ENCODE measurements at regions not wholly inside any gene's neighbourhood (a gene's known extent, or its start where the extent isn't known, plus 50 kb on each side); places are given as distances from the start of the nearest gene placed in this dataset.

- no peak for DNase-seq (ENCODE audit: low read depth in 2 of 2)
- peak overlapping the region; percentile 44 to 66 for H3K4me3 ChIP-seq (replicated peaks in 1 of 2; ENCODE audit: low read depth in 2 of 2, low read length in 2 of 2)
- no peak for TF ChIP-seq CTCF (IDR thresholded peaks at IDR 0.05; ENCODE audit: low read depth, low read length)
Measured at GRCh38 chr2:64768491-64769005, 114.8 kb upstream of the SERTAD2 start.

DNA sequence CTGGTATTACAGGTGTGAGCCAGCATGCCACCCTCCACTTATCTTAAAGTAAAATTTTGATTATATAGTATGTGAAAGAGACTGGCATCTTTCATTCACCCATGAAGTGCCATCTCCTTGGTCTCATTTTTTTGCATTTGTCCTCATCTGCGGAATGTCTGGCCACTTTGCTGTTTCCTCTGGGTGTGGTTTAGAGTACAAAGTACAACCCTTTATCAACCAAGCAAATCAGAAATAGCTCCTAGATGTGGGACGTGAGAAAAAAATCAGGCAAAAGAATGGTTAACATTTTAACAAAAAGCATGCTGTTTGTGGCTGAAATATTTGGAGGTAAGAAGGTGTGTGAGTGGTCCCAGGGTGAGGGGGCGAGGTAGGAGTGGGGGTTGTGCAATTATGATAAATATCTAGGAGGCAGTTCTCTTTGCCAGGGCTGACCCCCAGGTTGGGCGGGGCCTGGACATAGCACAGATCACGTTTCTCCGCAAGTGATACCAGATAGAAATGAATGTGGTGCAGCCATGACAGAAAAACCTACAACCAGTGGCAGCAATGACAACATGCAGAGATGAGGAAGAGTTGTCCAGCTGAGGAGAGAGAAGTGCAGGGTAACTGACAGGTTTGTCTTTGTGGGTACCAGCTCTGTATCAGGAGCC lies 115.8 kb upstream of the SERTAD2 start:
- H3K4me3 ChIP-seq (replicated peaks in 1 of 2; ENCODE audit: low read depth in 2 of 2, low read length in 2 of 2), result no peak overlapping the region
- no peak for TF ChIP-seq CTCF (IDR thresholded peaks at IDR 0.05; ENCODE audit: low read depth, low read length)
- no peak for DNase-seq (ENCODE audit: low read depth in 2 of 2)

DNA sequence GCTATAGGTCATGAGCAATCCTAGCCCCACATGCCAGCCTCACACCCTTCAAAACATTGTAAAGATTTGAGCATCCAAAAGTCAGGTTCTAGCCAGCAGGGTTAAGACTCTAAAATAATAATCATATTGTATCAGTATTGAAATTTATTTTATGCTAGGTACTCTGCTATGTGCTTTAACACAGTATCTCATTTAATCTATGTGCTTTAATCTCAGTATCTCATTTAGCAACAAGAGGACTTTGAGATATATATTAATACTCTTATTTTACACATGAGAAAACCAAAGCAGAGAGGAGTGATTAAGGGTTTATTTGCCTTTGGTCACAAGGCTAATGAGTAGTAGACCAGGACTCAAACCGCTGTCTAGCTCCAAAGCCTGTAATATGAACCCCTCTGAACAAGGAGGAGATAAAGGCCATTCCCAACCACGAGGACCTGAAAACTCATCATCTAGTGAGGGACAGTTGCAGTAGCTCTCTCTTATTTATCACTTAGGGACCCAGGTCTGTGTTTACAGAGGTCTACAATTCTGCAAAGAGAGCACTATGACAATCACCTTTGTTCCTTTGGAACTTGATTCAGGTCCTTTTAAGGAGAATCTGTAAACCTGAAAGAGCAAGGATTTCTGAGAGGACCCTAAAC lies 116.5 kb upstream of the SERTAD2 start:
- TF ChIP-seq CTCF (IDR thresholded peaks at IDR 0.05; ENCODE audit: low read depth, low read length), result no peak
- peak in 1 of 2 donors; percentile 43 for DNase-seq (ENCODE audit: low read depth in 2 of 2)
- H3K4me3 ChIP-seq (replicated peaks in 1 of 2; ENCODE audit: low read depth in 2 of 2, low read length in 2 of 2), result no peak overlapping the region

DNA sequence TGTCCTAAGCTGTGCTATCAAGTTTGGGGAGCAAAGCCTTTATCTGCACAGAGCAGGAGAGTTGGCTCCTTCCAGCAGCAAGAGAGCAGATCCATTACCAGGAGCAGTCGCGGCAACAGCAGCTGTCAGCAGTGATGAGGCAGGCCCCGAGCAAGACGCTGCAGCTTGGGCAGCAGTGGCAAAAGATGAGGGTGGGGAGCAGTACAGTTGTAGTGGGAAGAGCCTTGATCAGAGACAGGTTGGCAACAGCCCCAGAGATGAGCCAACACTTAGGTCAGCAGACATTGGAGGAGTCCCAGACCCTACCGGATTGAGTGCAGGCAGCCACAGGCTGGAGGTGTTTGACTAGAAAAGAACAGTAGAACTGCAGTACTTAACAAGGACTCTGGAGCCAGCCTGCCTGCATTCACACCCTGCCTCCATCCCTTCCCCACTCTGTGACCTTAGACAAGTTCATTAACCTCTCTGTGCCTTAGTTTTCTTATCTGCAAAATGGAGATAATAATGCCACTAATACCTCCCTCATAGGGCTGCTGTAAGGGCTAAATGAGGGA lies 117.1 kb upstream of the SERTAD2 start:
- peak; percentile 88 to 89 for DNase-seq (ENCODE audit: low read depth in 2 of 2)
- no peak overlapping the region for H3K4me3 ChIP-seq (replicated peaks in 1 of 2; ENCODE audit: low read depth in 2 of 2, low read length in 2 of 2)
- TF ChIP-seq CTCF (IDR thresholded peaks at IDR 0.05; ENCODE audit: low read depth, low read length), result no peak

- H3K4me3 ChIP-seq (replicated peaks in 1 of 2; ENCODE audit: low read depth in 2 of 2, low read length in 2 of 2), result no peak overlapping the region
- peak in 1 of 2 donors; percentile 11 for DNase-seq (ENCODE audit: low read depth in 2 of 2)
- TF ChIP-seq CTCF (IDR thresholded peaks at IDR 0.05; ENCODE audit: low read depth, low read length), result no peak
Measured at GRCh38 chr2:64771737-64772136, 118.0 kb upstream of the SERTAD2 start.

DNA sequence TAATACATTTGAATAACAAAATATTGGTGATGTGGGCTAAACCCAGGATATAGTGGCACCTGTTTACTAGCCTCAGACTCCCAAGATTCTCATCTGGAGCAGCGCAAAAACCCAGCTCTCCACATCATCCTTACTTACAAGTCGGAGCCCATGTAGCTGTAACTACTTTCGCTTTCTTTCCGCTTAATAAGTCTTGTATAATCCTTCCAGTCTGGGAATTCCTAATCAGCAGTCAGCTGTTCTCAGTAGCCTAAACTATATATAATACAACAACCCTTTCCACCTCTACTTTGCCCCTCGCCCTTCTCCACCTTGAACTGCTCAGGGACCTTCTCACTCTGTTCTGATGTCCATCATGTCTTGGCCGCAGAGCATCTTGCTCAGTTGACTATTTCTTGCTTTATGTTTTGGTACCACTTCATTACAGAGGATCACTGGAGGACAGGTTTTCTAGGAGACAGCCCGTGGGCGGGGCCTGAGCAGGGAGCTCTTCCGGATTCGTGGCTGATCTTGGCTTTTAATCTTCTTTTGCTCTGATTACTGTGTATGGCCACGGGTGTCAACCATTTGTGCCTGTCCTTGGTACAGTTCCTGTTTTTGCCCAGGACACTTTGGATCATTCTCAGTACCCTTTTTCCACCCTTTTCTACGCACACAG lies 119.9 kb upstream of the SERTAD2 start:
- no peak overlapping the region for H3K4me3 ChIP-seq (replicated peaks in 1 of 2; ENCODE audit: low read depth in 2 of 2, low read length in 2 of 2)
- no peak for TF ChIP-seq CTCF (IDR thresholded peaks at IDR 0.05; ENCODE audit: low read depth, low read length)
- no peak for DNase-seq (ENCODE audit: low read depth in 2 of 2)

Data from cardiac fibroblast (primary cell).